ENCODE measurements at regions not wholly inside any gene's neighbourhood (a gene's known extent, or its start where the extent isn't known, plus 50 kb on each side); places are given as distances from the start of the nearest gene placed in this dataset.

DNA sequence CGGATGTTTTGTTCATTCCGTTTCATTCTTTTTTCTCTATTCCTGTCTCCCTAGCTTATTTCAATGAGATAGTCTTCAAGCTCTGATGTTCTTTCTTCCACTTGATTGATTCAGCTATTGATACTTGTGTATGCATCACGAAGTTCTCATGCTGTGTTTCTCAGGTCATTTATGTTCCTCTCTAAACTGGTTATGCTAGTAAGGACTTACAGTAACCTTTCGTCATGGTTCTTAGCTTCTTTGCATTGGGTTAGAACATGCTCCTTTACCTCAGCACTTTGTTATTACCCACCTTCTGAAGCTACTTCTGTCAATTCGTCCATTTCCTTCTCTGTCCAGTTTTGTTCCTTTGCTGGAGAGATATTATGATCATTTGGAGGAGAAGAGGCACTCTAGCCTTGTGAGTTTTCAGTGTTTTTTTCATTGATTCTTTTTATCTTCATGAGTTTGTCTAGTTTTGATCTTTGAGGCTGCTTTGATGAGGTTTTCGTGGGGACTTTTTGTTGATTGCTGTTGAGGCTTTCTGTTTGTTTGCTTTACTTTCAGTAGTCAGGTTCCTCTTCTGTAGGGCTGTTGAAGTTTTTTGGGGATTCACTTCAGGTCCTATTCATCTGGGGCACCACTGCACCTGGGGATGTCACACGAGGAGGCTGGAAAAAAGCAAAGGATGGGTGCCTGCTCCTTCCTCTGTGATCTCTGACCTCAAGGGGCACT, 496.9 kb upstream of the LRRC7 start:
- DNase-seq (ENCODE audit: low spot score), result no peak
- ChIA-PET CTCF (no interaction called here), POLR2A (ENCODE audit: low non-redundant PET) (no interaction called here)
- TF ChIP-seq CTCF (conservative IDR thresholded peaks at IDR 0.05; ENCODE audit: low read depth), result no peak
- H3K27ac ChIP-seq, result no peak overlapping the region

DNA sequence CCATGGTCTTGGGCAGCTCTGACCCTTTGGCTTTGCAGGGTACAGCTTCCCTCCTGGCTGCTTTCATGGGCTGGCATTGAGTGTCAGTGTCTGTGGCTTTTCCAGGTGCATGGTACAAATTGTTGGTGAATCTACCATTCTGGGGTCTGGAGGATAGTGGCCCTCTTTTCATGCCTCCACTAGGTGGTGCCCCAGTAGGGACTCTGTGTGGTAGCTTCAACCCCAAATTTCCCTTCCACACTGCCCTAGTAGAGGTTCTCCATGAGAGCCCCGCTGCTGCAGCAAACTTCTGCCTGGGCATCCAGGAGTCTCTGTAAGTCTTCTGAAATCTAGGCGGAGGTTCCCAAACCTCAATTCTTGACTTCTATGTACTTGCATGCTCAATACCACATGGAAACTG, 494.5 kb upstream of the LRRC7 start:
- TF ChIP-seq CTCF (conservative IDR thresholded peaks at IDR 0.05; ENCODE audit: low read depth), result no peak
- H3K27ac ChIP-seq, result no peak overlapping the region
- no peak for DNase-seq (ENCODE audit: low spot score)
- ChIA-PET CTCF (no interaction called here), POLR2A (ENCODE audit: low non-redundant PET) (no interaction called here)

- TF ChIP-seq CTCF (conservative IDR thresholded peaks at IDR 0.05; ENCODE audit: low read depth), result no peak
- H3K27ac ChIP-seq, result no peak overlapping the region
- no peak for DNase-seq (ENCODE audit: low spot score)
- ChIA-PET CTCF (no interaction called here), POLR2A (ENCODE audit: low non-redundant PET) (no interaction called here)
These were observed 491.1 kb upstream of the LRRC7 start for GRCh38 chr1:69076631-69077030.

- ChIA-PET POLR2A (ENCODE audit: low non-redundant PET) (no interaction called here), CTCF (interaction anchor here (0.7 kb wide), 1 partner anchor 17 kb away, joined by 3 read pairs; no protein-coding TSS in a partner anchor)
- no peak for TF ChIP-seq CTCF (conservative IDR thresholded peaks at IDR 0.05; ENCODE audit: low read depth)
- no peak overlapping the region for H3K27ac ChIP-seq
- no peak for DNase-seq (ENCODE audit: low spot score)
These were observed 490.5 kb upstream of the LRRC7 start for GRCh38 chr1:69077198-69077597.

- no peak for DNase-seq (ENCODE audit: low spot score)
- no peak for TF ChIP-seq CTCF (conservative IDR thresholded peaks at IDR 0.05; ENCODE audit: low read depth)
- ChIA-PET POLR2A (ENCODE audit: low non-redundant PET) (no interaction called here), CTCF (interaction anchor here (0.7 kb wide), 1 partner anchor 17 kb away, joined by 3 read pairs; no protein-coding TSS in a partner anchor)
- H3K27ac ChIP-seq, result no peak overlapping the region
These were observed 490.1 kb upstream of the LRRC7 start for GRCh38 chr1:69077633-69078032.

DNA sequence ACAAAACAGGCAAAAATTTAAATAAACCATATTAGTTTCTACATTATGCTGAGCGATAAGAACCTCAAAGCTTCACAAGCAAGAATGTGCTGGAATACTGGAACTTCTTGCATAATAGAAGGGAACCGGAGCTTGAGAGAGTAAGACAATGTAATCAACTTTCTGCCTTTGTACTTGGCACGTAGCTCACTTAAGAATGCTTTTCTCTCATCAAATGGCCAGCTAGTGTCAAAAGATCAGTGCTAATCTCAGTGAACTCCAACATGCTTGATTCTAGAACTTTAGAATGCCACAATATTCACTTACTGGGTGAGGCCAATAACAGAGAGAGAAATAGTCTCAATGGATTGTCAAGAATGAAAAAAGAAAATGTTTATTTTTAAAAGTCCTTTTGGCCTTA, 486.1 kb upstream of the LRRC7 start:
- TF ChIP-seq CTCF (conservative IDR thresholded peaks at IDR 0.05; ENCODE audit: low read depth), result no peak
- H3K27ac ChIP-seq, result no peak overlapping the region

More for the DNA sequence above, 486.1 kb upstream of the LRRC7 start:
- CTCF ChIA-PET, result no interaction called here
- POLR2A ChIA-PET (ENCODE audit: low non-redundant PET), result no interaction called here
- no peak for DNase-seq (ENCODE audit: low spot score)

Data from RWPE1 (cell line).